K562 (cell line): ENCODE measurements at regions not wholly inside any gene's neighbourhood (a gene's known extent, or its start where the extent isn't known, plus 50 kb on each side); places are given as distances from the start of the nearest gene placed in this dataset.

Experiments used
- ATAC-seq: fragments of 200-7000 bp; cut with Tn5 transposase; 3 replicates; pipeline ENCODE4 v1.9.1; 2020; ENCODE audit warnings: moderate library complexity
- BruUV-seq: library from RNA; stranded (reverse); fragments of 400-500 nt; replicated peaks from 2 replicates; lab custom pipeline; 2021; lab: Mats Ljungman, UMichigan
- CTCF ChIA-PET: fragments of 300-600 bp; formaldehyde crosslinking; extraction: SDS; loops from one replicate; lab custom pipeline; 2021; ENCODE audit warnings: low intra/inter-chr PET ratio; lab: Yijun Ruan, JAX
- POLR2A ChIA-PET: fragments of 300-600, 350-650 bp; sonication (Branson Sonifier 250); formaldehyde crosslinking; extraction: SDS; loops from one replicate; lab custom pipeline; 2021; ENCODE audit warnings: antibody characterized with exemption, inconsistent platforms; lab: Yijun Ruan, JAX
- DNase-seq, 4 experiments: peaks; one replicate each; pipeline versions ENCODE4 v3.0.0 to v3.0.0-alpha.2; 2011 to 2018; ENCODE audit warnings: low spot score in 3 of 4, mixed read lengths in 3 of 4; ENCODE audit errors: extremely low read depth in 1 of 4
- FAIRE-seq: peaks from 2 replicates; lab custom pipeline; 2011; peaks lifted over from hg19 to GRCh38; lab: Jason Lieb, UNC
- H2AFZ ChIP-seq: 2 replicates; pipeline ENCODE4 v1.6.0; 2011; ENCODE audit warnings: low read depth, low read length, control low read depth, inconsistent platforms
- H3K27ac ChIP-seq: fragments of 200-600 bp; 3 replicates; pipeline ENCODE4 v1.8.0; 2011; ENCODE audit warnings: low read depth, mild to moderate bottlenecking, control low read depth, inconsistent platforms, low read length, moderate library complexity, mixed read lengths; ENCODE audit errors: extremely low read depth
- H3K27me3 ChIP-seq, 2 experiments: fragments of 300-600 bp in 1 of 2; 2 replicates in 1 of 2; 3 replicates in 1 of 2; pipeline versions ENCODE4 v1.6.0 to v1.8.0; 2011; ENCODE audit warnings: inconsistent platforms in 2 of 2, low read length in 2 of 2, mild to moderate bottlenecking in 1 of 2, mixed read lengths in 1 of 2, moderate library complexity in 1 of 2; ENCODE audit not compliant: control insufficient read depth in 2 of 2, insufficient read depth in 2 of 2
- H3K36me3 ChIP-seq: fragments of 300-600 bp; 3 replicates; pipeline ENCODE4 v1.8.0; 2011; ENCODE audit warnings: mild to moderate bottlenecking, low read length, inconsistent platforms; ENCODE audit not compliant: control insufficient read depth, insufficient read depth
- H3K4me1 ChIP-seq, 2 experiments: fragments of 200-600 bp in 1 of 2; replicated peaks in 1 of 2; 2 replicates in 1 of 2; 3 replicates in 1 of 2; pipeline versions ENCODE4 v1.5.1 to v1.8.0; 2011; ENCODE audit warnings: inconsistent platforms in 2 of 2, low read length in 2 of 2, mild to moderate bottlenecking in 1 of 2, mixed read lengths in 1 of 2, moderate library complexity in 1 of 2; ENCODE audit not compliant: control insufficient read depth in 2 of 2, insufficient read depth in 2 of 2
- H3K4me2 ChIP-seq: 2 replicates; pipeline ENCODE4 v1.6.1; 2011; ENCODE audit warnings: low read length, control low read depth, inconsistent platforms, mixed read lengths; ENCODE audit not compliant: insufficient read depth
- H3K4me3 ChIP-seq: fragments of 200-600 bp; sonication (generic), shearing (Covaris generic); 2 replicates; pipeline ENCODE4 v1.5.1; 2016; ENCODE audit warnings: control low read depth, inconsistent platforms
- H3K79me2 ChIP-seq: fragments of 200-600 bp; 3 replicates; pipeline ENCODE4 v1.8.0; 2011; ENCODE audit warnings: low read length, inconsistent platforms; ENCODE audit not compliant: control insufficient read depth, insufficient read depth
- H3K9ac ChIP-seq, 2 experiments: 2 replicates each; pipeline versions ENCODE4 v1.6.0 to v1.6.1; 2011; ENCODE audit warnings: low read depth in 2 of 2, low read length in 2 of 2, control low read depth in 1 of 2, inconsistent platforms in 1 of 2, mild to moderate bottlenecking in 1 of 2, mixed read lengths in 1 of 2; ENCODE audit not compliant: insufficient read depth in 1 of 2
- H3K9me1 ChIP-seq: one replicate; pipeline ENCODE4 v1.6.0; 2011; ENCODE audit warnings: inconsistent platforms, mild to moderate bottlenecking, low read length, moderate library complexity; ENCODE audit not compliant: control insufficient read depth, insufficient read depth
- H3K9me3 ChIP-seq: replicated peaks from 2 replicates; pipeline ENCODE4 v1.5.1; 2011; ENCODE audit warnings: low read depth, low read length, inconsistent platforms; ENCODE audit not compliant: control insufficient read depth, insufficient read depth
- H4K20me1 ChIP-seq: replicated peaks from 2 replicates; pipeline ENCODE4 v1.6.1; 2011; ENCODE audit warnings: low read length, inconsistent platforms, mixed read lengths; ENCODE audit not compliant: control insufficient read depth, insufficient read depth
- CBX5 ChIP-seq: IDR thresholded peaks from 2 replicates; pipeline ENCODE4 v1.6.1; 2014; ENCODE audit warnings: low read depth, borderline replicate concordance
- EGR1 ChIP-seq: fragments of 450-650 bp; conservative IDR thresholded peaks from 2 replicates; pipeline ENCODE4 v1.6.1; 2017; ENCODE audit warnings: mild to moderate bottlenecking
- EP400 ChIP-seq: fragments of 450-650 bp; IDR thresholded peaks from 2 replicates; pipeline ENCODE4 v1.6.1; 2017; ENCODE audit warnings: antibody characterized with exemption, mild to moderate bottlenecking, moderate library complexity
- HDAC6 ChIP-seq: IDR thresholded peaks from 2 replicates; pipeline ENCODE4 v1.6.1; 2012; ENCODE audit warnings: low read depth, mild to moderate bottlenecking, control low read depth, inconsistent platforms, low read length, moderate library complexity
- KAT7 ChIP-seq: sonication (generic); formaldehyde crosslinking; IDR thresholded peaks from 2 replicates; pipeline ENCODE4 v1.8.0; 2022; ENCODE audit warnings: missing genetic modification reagents, mild to moderate bottlenecking, borderline replicate concordance
- LCOR ChIP-seq: sonication (generic); formaldehyde crosslinking; IDR thresholded peaks from 2 replicates; pipeline ENCODE4 v1.8.0; 2022; ENCODE audit warnings: mild to moderate bottlenecking, missing genetic modification reagents
- LEF1 ChIP-seq: fragments of 450-650 bp; IDR thresholded peaks from 2 replicates; pipeline ENCODE4 v1.6.1; 2016; ENCODE audit warnings: mild to moderate bottlenecking
- MAFK ChIP-seq: IDR thresholded peaks from 2 replicates; pipeline ENCODE4 v1.6.1; 2011; ENCODE audit warnings: low read length, improper control_type of control experiment
- MEIS2 ChIP-seq: fragments of 450-650 bp; IDR thresholded peaks from 2 replicates; pipeline ENCODE4 v1.6.1; 2014; ENCODE audit warnings: mild to moderate bottlenecking; ENCODE audit not compliant: partially characterized antibody
- PHTF2 ChIP-seq: fragments of 250-450 bp; sonication (Bioruptor Pico); IDR thresholded peaks from 2 replicates; pipeline ENCODE4 v1.5.0; 2021; ENCODE audit warnings: mild to moderate bottlenecking
- SMAD4 ChIP-seq: fragments of 250-450 bp; sonication (Bioruptor Pico); conservative IDR thresholded peaks from 2 replicates; pipeline ENCODE4 v1.8.0; 2021; ENCODE audit warnings: inconsistent platforms, mild to moderate bottlenecking, moderate library complexity
- ZNF696 ChIP-seq: fragments of 250-450 bp; sonication (Bioruptor Pico); conservative IDR thresholded peaks from 2 replicates; pipeline ENCODE4 v1.4.0; 2020; ENCODE audit warnings: mild to moderate bottlenecking, moderate library complexity
- ZNF707 ChIP-seq: fragments of 250-450 bp; sonication (Bioruptor Pico); conservative IDR thresholded peaks from 2 replicates; pipeline ENCODE4 v1.8.0; 2022; ENCODE audit warnings: inconsistent platforms, mild to moderate bottlenecking, moderate library complexity
- WGBS: fragments of 100-300 bp; shearing (Covaris generic); methylation state at CpG from one replicate; pipeline ENCODE4 v1.1.6; 2016; ENCODE audit warnings: low coverage, mixed read lengths; ENCODE audit not compliant: insufficient coverage; ENCODE audit errors: missing lambda C conversion rate; 5-methylcytosine and 5-hydroxymethylcytosine counted together
- in situ Hi-C: fragments of 300-500 bp; cut with MboI; formaldehyde crosslinking; loops from 4 replicates; pipeline ENCODE4 v1.15.0; 2018; ENCODE audit warnings: inconsistent platforms, mixed read lengths
- intact Hi-C: fragments of 100-400 bp; cut with micrococcal nuclease; formaldehyde crosslinking; loops from 2 replicates; pipeline ENCODE4 v1.14.2; 2022
- TF ChIP-seq, protein P1 (sequence below): fragments of 450-650 bp; IDR thresholded peaks from 2 replicates; pipeline ENCODE4 v1.6.1; 2016
- TF ChIP-seq, protein P2 (sequence below): sonication (generic); formaldehyde crosslinking; IDR thresholded peaks from 2 replicates; pipeline ENCODE4 v1.8.0; 2022; ENCODE audit warnings: missing genetic modification reagents, mild to moderate bottlenecking, borderline replicate concordance
- TF ChIP-seq, protein P3 (sequence below): fragments of 450-650 bp; IDR thresholded peaks from 2 replicates; pipeline ENCODE4 v1.6.1; 2016; ENCODE audit warnings: low read depth, mild to moderate bottlenecking, moderate library complexity
- TF ChIP-seq, protein P4 (sequence below): fragments of 450-650 bp; formaldehyde crosslinking; IDR thresholded peaks from 2 replicates; pipeline ENCODE4 v1.4.0; 2022; ENCODE audit warnings: mild to moderate bottlenecking, moderate library complexity
- TF ChIP-seq, protein P5 (sequence below): fragments of 250-450 bp; sonication (Bioruptor Pico); IDR thresholded peaks from 2 replicates; pipeline ENCODE4 v1.5.0; 2022; ENCODE audit warnings: mild to moderate bottlenecking

DNA sequence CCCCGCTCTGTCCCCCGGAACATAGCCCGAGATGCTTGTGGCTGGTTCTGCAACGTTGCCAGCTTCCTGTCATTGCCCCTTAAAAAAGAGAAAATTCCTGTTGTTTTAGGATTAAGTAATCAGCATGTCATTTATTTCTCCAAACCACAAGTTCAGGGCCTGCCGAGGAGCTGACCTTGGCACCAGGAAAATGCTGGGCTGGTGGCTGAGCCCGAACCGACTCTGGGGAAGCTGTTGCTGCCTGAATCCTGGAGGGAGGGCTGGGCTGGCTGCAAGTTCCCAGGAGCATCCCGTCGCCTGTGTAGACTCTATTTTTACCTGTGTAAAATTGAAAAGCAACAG is 130.9 kb upstream of the FOXF1 start:
- 0% methylated on average over 9 of the region's 9 CpGs for WGBS
- DNase-seq = no peak
- CTCF ChIA-PET = no interaction called here
- in situ Hi-C loops (no loop called here), intact Hi-C loops (no loop called here)
- Histone ChIP-seq H3K36me3 (no peaks in the 10 kb centered on the region), H3K27ac (no peak overlapping the region), H3K9me1 (no peaks in the 10 kb centered on the region), H4K20me1 (no peaks in the 10 kb centered on the region; the same call in 1 of the 2 replicates), H3K4me2 (no peak overlapping the region), H2AFZ (no peak overlapping the region), H3K79me2 (no peaks in the 10 kb centered on the region), H3K27me3 (peaks cover 18 to 60% of the 10 kb centered on the region in 2 experiments; a peak in 4 of 5 replicates), H3K9ac (no peak overlapping the region), H3K4me3 (no peak overlapping the region), H3K4me1 (peaks cover 0 to 4% of the 10 kb centered on the region in 2 experiments; a peak in 1 of 5 replicates), H3K9me3 (no peaks in the 10 kb centered on the region)
- no peak for FAIRE-seq
- no TSS peak for BruUV-seq
- no peak for TF ChIP-seq PHTF2
- no peak for TF ChIP-seq ZNF707
- no peak for TF ChIP-seq CBX5
- TF ChIP-seq LEF1 = no peak
- no peak for TF ChIP-seq MEIS2
- TF ChIP-seq, protein P1, sequence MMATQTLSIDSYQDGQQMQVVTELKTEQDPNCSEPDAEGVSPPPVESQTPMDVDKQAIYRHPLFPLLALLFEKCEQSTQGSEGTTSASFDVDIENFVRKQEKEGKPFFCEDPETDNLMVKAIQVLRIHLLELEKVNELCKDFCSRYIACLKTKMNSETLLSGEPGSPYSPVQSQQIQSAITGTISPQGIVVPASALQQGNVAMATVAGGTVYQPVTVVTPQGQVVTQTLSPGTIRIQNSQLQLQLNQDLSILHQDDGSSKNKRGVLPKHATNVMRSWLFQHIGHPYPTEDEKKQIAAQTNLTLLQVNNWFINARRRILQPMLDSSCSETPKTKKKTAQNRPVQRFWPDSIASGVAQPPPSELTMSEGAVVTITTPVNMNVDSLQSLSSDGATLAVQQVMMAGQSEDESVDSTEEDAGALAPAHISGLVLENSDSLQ = no peak
- no peak for TF ChIP-seq EGR1
- no peak for TF ChIP-seq KAT7 (CRISPR knock-in tag)
- no peak for TF ChIP-seq MAFK
- TF ChIP-seq EP400 = no peak
- no peak for TF ChIP-seq SMAD4 (CRISPR knock-in tag)
- TF ChIP-seq, protein P2, sequence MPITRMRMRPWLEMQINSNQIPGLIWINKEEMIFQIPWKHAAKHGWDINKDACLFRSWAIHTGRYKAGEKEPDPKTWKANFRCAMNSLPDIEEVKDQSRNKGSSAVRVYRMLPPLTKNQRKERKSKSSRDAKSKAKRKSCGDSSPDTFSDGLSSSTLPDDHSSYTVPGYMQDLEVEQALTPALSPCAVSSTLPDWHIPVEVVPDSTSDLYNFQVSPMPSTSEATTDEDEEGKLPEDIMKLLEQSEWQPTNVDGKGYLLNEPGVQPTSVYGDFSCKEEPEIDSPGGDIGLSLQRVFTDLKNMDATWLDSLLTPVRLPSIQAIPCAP (CRISPR knock-in tag) = no peak
- TF ChIP-seq, protein P3, sequence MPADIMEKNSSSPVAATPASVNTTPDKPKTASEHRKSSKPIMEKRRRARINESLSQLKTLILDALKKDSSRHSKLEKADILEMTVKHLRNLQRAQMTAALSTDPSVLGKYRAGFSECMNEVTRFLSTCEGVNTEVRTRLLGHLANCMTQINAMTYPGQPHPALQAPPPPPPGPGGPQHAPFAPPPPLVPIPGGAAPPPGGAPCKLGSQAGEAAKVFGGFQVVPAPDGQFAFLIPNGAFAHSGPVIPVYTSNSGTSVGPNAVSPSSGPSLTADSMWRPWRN = no peak
- TF ChIP-seq HDAC6 = no peak
- TF ChIP-seq, protein P4, sequence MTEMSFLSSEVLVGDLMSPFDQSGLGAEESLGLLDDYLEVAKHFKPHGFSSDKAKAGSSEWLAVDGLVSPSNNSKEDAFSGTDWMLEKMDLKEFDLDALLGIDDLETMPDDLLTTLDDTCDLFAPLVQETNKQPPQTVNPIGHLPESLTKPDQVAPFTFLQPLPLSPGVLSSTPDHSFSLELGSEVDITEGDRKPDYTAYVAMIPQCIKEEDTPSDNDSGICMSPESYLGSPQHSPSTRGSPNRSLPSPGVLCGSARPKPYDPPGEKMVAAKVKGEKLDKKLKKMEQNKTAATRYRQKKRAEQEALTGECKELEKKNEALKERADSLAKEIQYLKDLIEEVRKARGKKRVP (CRISPR knock-in tag) = no peak
- TF ChIP-seq, protein P5, sequence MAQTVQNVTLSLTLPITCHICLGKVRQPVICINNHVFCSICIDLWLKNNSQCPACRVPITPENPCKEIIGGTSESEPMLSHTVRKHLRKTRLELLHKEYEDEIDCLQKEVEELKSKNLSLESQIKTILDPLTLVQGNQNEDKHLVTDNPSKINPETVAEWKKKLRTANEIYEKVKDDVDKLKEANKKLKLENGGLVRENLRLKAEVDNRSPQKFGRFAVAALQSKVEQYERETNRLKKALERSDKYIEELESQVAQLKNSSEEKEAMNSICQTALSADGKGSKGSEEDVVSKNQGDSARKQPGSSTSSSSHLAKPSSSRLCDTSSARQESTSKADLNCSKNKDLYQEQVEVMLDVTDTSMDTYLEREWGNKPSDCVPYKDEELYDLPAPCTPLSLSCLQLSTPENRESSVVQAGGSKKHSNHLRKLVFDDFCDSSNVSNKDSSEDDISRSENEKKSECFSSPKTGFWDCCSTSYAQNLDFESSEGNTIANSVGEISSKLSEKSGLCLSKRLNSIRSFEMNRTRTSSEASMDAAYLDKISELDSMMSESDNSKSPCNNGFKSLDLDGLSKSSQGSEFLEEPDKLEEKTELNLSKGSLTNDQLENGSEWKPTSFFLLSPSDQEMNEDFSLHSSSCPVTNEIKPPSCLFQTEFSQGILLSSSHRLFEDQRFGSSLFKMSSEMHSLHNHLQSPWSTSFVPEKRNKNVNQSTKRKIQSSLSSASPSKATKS (CRISPR knock-in tag) = no peak
- no peak for TF ChIP-seq ZNF696 (CRISPR knock-in tag)
- TF ChIP-seq LCOR = no peak
- no peak for ATAC-seq
- POLR2A ChIA-PET = interaction anchor here (0.6 to 1.2 kb wide), 2 partner anchors 9 to 11 kb away, joined by 4 read pairs; no protein-coding TSS in a partner anchor
